HG02970 (cell line): ENCODE measurements at regions not wholly inside any gene's neighbourhood (a gene's known extent, or its start where the extent isn't known, plus 50 kb on each side); places are given as distances from the start of the nearest gene placed in this dataset.

Experiments used
- ATAC-seq: cut with Tn5 transposase; IDR thresholded peaks from one replicate; pipeline ENCODE4 v1.9.1; 2021; ENCODE audit warnings: mild to moderate bottlenecking, moderate library complexity, moderate number of reproducible peaks; ENCODE audit not compliant: unreplicated experiment, low FRiP score

GRCh38 chr15:46296797-46297196 lies 662.0 kb downstream of the SQOR start:
- no peak for ATAC-seq

GRCh38 chr15:46297766-46298165 lies 662.9 kb downstream of the SQOR start:
- no peak for ATAC-seq

DNA sequence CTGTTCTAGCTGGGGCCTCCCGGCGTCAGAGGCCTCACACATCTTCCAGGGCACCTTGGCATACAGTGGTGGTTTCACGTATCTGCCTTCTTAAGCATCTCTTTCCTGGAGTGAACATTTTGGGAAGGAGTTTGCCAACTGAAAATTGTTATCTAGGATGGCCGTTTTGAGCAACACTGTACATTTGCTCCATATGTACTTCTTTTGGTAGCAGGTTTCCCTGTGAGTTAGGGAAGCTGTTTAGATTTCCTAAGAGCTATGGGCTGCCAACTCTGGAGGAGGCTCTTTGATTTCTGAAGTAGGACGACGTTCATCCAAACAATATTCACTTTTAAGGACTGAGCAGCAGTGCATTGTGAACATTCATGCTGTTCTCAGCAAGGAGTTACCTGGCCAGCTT lies 665.9 kb downstream of the SQOR start:
- ATAC-seq = no peak

DNA sequence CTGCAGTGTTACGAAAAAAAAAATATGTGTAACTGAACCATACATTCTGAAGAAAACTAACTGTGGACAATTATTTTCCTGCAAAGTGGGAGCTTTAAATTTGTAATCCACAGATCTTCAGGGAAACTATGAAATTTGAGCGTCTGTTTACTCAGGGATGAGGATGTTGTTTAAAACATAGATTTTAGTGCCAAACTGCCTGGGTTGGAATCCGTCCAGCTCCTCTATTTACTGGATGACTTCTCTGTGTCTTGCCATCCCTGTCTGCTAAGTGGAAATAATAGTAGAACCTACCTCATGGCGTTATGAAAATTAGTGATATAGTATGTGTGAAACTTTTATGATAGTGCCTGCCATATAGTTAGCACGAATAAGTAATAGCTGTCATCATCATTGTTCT lies 666.5 kb downstream of the SQOR start:
- no peak for ATAC-seq

GRCh38 chr15:46301826-46302225 lies 667.0 kb downstream of the SQOR start:
- ATAC-seq = no peak

GRCh38 chr15:46304321-46304720 lies 669.5 kb downstream of the SQOR start:
- no peak for ATAC-seq

DNA sequence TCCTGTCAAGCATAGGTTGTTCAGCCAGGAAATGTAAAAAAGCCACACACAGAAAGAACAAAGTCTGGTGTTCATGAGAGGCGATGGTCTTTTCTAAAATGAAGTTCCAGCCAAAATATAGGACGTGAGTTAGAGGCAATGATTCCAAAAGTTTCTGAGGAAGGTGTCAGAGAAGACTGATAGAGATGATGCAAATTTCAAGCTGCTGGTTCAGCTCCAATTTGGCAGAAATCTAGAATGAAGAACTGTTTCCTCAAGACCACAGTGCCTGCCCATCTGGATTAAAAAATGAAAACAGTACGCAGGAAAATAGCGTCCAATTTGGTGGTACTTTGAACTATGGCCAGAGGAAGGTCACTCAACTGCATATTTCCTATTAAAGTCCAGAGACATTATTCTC lies 672.9 kb downstream of the SQOR start:
- no peak for ATAC-seq

DNA sequence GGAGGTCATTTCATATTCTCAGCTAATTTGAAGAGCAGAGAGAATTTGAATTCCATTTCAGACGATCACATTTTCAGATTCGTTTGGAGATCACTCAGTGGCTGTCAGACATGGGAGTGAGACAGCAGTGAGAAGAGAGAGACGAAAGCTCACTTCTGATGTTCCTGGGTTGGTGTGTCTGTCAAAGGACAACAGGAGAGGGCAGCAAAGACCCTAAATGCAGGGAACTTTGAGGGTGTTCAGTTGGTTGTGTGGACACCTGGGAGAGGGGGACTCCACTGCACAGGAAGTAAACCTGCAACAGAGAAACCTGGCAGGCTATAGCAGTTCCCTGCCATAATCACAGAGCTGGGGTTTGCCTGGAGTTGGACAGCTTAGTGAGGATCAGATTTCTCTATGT lies 675.1 kb downstream of the SQOR start:
- ATAC-seq = no peak

- ATAC-seq = peak; percentile 60
These were observed 677.4 kb downstream of the SQOR start for GRCh38 chr15:46312133-46312740.

- no peak for ATAC-seq
These were observed 680.6 kb downstream of the SQOR start for GRCh38 chr15:46315434-46315833.

GRCh38 chr15:46316024-46316423 lies 681.2 kb downstream of the SQOR start:
- ATAC-seq = no peak

GRCh38 chr15:46317029-46317428 lies 682.2 kb downstream of the SQOR start:
- ATAC-seq = no peak

DNA sequence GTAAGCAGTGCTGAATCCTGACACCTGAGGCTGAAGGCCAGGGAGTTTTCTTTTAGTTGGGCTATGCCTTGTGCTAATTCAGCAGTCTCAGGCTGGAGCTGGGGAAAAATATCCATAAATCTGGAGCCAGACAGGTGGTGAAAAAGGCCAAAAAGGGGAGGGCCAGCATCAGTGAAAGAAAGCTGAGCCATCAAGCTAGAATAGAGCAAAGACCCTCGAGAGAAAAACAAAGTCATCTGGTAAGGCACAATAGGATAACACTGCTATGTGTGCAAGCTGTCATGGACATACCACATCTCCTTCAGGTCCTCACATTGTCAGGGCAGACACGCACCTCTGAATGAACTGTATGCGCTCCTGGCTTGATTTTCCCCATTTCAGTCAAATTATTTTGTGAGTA lies 687.9 kb downstream of the SQOR start:
- ATAC-seq = no peak

DNA sequence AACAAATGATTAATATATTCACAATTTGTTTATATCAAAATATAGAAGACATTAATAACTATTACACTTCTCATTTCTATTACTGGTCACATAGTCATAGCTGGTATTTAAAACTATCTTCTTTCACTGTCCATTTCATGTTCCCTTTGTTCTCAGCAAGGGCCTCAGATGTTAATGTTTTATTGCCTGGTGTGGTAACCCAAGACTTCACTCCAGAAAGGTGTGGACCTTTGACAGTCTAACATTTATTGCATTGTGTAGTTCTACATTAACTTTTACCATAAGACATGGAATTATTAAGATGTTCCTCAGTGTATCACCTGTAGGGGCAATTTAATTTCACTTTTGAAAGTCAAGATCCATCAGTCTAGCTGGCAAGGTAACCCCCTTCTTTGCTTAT lies 691.3 kb downstream of the SQOR start:
- no peak for ATAC-seq

- no peak for ATAC-seq
These were observed 694.0 kb downstream of the SQOR start for GRCh38 chr15:46328821-46329220.

DNA sequence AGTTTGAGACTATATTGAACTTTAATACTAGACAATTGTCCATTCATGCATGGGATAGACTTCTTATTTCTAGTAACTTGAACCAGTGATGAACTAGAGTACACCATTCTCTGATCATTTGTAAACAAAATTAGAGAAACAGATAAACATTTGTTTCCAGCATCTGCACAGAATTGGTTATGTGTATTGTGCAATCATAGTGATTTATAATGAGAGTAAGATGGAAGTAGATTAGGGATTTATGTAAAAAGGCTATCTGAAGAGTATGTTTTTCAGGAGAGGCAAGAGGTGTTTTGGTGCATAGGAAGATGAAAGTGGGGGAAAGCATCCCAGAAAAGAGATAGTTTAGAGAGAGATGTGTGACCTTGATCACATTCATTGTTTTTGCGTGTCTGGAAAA lies 695.0 kb downstream of the SQOR start:
- ATAC-seq = no peak

DNA sequence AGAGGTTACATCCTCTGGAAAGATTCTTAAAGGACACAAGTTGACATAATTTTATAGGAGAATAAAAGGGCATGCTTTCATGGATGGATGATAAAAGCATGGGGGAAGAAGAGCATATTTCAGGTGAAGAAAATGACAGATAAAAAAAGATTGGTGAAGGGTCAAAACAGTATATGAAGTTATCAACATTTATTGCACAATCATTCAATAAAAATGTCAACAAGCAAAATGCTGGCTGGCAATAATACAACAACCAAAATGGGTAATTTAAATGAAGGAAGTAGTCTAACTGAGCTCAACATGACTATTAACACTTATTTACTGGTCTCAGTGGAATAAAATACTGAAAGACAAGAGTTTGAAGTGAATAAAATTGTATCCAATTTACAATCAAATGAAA lies 696.7 kb downstream of the SQOR start:
- ATAC-seq = no peak

DNA sequence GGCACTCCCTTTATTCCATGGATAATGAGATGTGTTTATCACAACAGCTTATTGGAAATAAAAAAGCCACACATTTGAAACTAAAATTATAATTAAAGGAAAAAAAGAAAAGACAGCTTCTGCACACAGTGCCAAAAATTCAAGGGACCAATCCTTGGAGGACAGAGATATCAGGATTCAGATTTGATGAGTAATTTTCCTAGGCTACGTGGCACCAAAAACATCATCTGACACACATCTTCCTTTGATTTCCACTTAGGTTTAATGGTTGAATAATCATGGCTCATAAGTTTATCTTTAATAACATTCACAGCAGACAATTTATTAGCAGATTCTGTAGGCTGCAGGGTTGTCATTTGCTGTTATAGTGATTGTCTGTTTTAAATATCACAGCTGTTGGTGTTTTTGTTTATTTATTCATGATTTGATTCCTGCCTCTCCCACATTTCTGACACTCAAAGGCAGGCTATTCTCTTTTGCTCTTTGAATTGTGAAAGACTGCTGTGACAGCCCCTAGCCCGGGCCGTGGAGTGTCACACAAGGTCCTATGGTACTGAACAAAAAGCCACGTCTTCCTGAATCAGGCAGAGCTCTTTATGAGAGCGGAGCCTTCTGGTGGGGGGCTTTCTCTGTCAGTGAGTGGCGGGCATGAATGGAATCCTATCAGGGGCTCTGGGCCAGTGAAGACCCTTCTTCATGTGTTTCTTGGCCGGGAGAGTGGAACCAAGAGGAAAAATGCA lies 708.5 kb downstream of the SQOR start:
- no peak for ATAC-seq

DNA sequence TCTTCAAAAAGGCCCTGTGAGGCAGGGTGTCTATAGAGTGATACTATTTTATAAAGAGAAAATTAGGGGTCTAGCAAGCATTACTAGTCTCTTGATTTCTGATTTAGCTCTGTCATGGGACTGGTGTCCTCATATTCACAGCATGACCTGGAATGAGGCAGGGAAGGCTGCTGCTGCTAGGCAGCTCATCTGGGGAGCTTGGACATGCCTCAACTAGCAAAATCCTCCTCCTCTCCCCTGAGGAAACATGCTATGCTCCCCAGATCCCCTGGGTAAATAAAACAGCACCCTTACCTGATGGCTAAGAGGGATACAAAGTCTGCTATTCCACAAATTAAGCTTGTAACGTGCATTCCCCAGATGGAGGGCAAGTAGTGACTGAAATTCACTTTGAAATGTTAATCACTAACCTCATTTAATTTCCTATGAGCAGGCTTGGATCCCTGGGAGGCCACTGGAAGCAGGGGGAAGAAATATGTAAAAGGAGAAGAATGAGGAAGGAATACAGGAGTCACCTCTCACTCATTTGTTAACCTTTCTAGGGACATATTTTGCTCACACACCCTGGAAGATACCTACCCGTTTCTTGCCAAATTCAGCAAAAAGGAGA lies 709.4 kb downstream of the SQOR start:
- no peak for ATAC-seq

- no peak for ATAC-seq
These were observed 710.1 kb downstream of the SQOR start for GRCh38 chr15:46344915-46345314.

DNA sequence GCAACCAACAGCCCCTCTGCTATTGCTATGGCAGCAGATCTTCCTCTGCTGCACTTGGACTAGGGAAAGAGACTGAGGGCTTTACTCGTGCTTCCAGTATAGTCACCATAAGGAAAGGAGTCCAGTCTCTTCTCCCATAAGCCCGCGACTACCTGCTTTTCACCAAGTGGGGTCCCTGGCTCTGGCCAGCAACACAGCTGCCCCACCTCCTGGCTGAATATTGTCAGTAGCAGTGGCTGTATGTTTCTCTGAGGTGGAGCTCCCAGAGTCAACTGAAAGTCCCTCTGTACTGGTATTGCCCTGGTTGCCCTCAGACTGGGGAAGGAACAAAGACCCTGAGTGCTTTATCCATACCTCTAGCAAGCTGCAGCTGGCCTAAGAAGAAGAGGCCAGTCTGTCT lies 719.6 kb downstream of the SQOR start:
- ATAC-seq = no peak

DNA sequence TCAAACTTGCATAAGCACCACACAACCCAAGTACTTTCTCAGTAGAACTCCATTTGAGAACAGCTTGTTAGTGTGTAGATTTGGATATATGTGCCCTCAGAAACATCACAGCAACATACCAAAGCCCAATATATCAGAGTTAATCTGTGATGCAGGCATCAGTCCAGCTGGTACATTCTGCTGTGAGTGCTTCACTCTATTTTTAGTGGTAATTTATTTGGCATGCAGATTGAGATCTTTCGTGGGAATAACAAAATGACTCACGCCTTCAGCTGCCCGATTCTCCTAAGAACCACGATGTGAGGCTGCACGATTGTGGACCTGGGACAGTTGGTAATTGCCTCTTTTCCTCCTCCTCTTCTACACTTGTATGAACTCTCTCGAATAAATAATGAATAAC lies 730.7 kb downstream of the SQOR start:
- no peak for ATAC-seq
